Peyer's patch (tissue), 4 donors: ENCODE measurements at regions not wholly inside any gene's neighbourhood (a gene's known extent, or its start where the extent isn't known, plus 50 kb on each side); places are given as distances from the start of the nearest gene placed in this dataset.

Source experiments
- POLR2A ChIP-seq, 2 donors: fragments of 450-650 bp; IDR thresholded peaks; one replicate each; pipeline ENCODE4 v1.5.1; 2017; ENCODE audit warnings: antibody characterized with exemption in 2 of 2, mild to moderate bottlenecking in 2 of 2, moderate library complexity in 2 of 2
- TF ChIP-seq, protein P1 (sequence below), 6 experiments: fragments of 450-650 bp in 4 of 6; fragments of 200-600 bp in 2 of 6; sonication (generic) in 1 of 6; IDR thresholded peaks; one replicate each; pipeline ENCODE4 v1.5.1; 2017 to 2019; ENCODE audit warnings: antibody characterized with exemption in 6 of 6, mild to moderate bottlenecking in 3 of 6, moderate library complexity in 1 of 6

DNA sequence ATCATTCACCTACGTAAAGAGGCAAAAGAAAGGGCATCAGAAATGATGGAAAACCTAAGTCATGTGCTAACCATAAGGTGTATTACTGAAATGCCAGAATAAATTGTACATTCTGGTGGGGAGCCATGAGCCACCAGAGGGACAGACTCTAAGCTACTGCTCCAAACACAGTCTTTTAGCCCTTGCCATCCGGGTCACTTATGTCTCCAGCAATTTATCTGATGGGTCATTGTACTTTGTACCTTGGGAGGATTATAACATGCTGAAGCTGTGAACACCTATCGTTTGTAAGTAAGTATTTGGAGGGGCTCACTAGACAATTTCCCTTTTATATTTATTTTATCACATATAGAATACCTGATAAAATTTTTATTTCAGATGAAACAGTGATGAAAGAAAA, 495.1 kb downstream of the KIF4B start:
- TF ChIP-seq, protein P1, sequence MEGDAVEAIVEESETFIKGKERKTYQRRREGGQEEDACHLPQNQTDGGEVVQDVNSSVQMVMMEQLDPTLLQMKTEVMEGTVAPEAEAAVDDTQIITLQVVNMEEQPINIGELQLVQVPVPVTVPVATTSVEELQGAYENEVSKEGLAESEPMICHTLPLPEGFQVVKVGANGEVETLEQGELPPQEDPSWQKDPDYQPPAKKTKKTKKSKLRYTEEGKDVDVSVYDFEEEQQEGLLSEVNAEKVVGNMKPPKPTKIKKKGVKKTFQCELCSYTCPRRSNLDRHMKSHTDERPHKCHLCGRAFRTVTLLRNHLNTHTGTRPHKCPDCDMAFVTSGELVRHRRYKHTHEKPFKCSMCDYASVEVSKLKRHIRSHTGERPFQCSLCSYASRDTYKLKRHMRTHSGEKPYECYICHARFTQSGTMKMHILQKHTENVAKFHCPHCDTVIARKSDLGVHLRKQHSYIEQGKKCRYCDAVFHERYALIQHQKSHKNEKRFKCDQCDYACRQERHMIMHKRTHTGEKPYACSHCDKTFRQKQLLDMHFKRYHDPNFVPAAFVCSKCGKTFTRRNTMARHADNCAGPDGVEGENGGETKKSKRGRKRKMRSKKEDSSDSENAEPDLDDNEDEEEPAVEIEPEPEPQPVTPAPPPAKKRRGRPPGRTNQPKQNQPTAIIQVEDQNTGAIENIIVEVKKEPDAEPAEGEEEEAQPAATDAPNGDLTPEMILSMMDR (IDR thresholded peaks at IDR 0.05): no peak
- no peak for TF ChIP-seq POLR2A (IDR thresholded peaks at IDR 0.05)
